Right lobe of liver (tissue), 4 donors: ENCODE measurements at regions not wholly inside any gene's neighbourhood (a gene's known extent, or its start where the extent isn't known, plus 50 kb on each side); places are given as distances from the start of the nearest gene placed in this dataset.

Source experiments
- CTCF ChIP-seq, 4 donors: fragments of 200-600 bp in 3 of 4; fragments of 450-650 bp in 1 of 4; IDR thresholded peaks; one replicate each; pipeline versions ENCODE4 v1.5.1 to v1.8.0; 2016 to 2022; ENCODE audit warnings: antibody characterized with exemption in 4 of 4, mild to moderate bottlenecking in 2 of 4
- POLR2A ChIP-seq: fragments of 450-650 bp; IDR thresholded peaks from one replicate; pipeline ENCODE4 v1.6.1; 2017; ENCODE audit warnings: antibody characterized with exemption, mild to moderate bottlenecking
- donor health status: DM: no; HTN: no; CAD: no.
- donor health status: DM: no; HTN: no; CAD: no.
- donor health status: DM: no; HTN: yes; CAD: no.

GRCh38 chr7:138292951-138293350 lies 167.1 kb upstream of the TRIM24 start:
- TF ChIP-seq POLR2A = no peak
- no peak for TF ChIP-seq CTCF (IDR thresholded peaks at IDR 0.05)
